ENCODE measurements at regions not wholly inside any gene's neighbourhood (a gene's known extent, or its start where the extent isn't known, plus 50 kb on each side); places are given as distances from the start of the nearest gene placed in this dataset.
"Not testable (repeated sequence)": the region's sequence is repeated elsewhere in the genome, so short reads cannot be mapped to it uniquely, and the experiment has no call there.

DNA sequence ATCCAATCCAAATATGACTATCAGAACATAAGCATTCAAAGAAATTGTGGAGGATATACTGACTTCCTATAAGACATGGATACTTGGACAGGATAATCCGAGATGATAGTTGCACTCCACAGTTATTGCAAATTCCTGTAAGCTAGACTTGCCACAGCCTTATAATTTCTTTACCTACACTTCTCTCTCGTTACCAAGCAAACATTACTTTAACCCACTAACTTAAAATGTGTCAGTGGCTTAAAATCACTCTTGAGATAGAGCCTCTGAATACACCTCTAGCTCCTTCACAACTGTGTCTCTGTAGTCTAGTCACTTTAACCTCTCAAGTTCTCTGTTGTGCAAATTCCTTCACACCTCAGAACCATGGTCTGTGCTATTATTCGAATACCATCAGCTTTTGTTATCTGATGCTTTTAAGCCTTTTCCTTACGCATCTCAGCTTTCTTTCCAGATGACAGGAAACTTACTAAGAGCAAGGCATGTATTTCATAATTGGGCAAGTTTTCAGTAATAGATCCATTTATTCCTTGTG, 474.9 kb upstream of the MIR17HG start:
- ATAC-seq = no peak
- DNase-seq = no peak

DNA sequence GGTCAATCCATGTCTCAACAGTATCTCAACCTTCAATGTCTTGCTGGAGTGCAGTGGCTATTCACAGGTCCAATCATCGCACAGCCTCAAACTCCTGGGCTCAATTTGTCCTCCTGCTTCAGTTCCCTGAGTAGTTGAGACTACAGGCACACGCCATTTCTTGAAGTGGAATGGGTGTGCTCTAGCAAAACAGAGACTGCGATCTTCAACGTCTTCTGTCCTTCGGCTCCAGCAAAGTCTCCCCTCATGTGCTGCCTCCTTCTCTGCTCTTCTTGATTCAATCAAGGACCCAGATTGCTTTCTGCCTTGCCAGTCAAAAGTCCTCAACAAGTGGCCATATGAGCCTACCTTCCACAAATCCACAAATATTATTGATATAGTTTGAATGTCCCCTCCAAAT, 466.7 kb upstream of the MIR17HG start:
- ATAC-seq (no peak), DNase-seq (no peak)

DNA sequence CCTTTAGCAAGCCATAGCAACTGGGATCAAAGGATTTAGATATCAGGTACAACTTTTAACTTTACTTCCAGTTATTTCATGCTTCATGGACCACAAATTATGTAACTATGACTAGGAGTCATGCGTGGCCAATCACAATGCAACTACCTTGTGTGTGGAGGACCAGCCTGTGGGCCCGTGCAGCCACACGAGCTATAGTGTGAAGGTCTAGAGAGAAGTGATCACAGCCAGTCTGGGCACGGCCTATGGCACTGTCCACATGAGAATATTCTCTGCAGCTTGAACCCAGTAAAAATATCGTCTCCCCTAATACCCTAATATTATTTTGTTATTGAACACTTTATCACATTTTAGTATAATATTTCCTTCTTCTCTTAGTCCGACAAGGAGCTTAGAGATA, 464.9 kb upstream of the MIR17HG start:
- DNase-seq = no peak
- no peak for ATAC-seq

DNA sequence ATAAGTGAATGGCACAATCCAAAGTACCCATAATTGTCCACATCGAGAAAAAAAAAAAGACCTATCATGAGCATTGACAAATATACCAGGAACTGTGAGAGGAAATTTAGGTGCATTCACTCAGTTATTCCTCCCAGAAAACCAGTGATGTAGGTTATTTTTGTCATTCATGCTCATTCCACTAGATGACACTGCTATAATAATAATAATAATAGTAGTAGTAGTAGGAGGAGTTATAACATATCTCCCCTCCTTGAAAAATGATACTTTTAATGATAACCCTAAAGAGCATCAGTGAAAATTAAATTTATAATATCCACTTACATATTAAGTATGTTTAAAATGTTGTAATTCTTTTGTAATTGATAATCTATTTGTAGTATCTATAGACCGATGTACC, 463.9 kb upstream of the MIR17HG start:
- DNase-seq (no peak), ATAC-seq (no peak)

GRCh38 chr13:90884066-90884465, 463.4 kb upstream of the MIR17HG start:
- DNase-seq (no peak), ATAC-seq (no peak)

GRCh38 chr13:90889906-90890834, 457.3 kb upstream of the MIR17HG start:
- ATAC-seq = no peak
- no peak for DNase-seq

DNA sequence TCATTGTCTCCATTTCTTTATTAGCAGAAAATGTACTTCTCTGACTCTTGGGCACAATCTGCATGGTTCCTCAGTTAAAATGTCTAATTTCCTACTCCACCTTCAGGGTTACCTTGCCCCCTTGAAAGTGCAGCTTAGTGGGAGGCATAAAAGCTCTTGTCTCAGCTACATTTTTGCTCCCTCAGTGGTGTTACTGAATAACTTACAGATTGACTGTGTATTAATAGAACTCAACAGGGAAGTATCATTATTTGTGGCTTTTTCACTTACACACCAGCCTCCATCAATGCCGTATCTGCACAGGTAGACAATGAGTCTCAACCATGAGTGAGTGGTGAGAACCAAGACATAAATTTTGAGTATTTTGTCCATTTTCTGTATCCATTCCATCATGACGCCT, 456.2 kb upstream of the MIR17HG start:
- no peak for ATAC-seq

DNA sequence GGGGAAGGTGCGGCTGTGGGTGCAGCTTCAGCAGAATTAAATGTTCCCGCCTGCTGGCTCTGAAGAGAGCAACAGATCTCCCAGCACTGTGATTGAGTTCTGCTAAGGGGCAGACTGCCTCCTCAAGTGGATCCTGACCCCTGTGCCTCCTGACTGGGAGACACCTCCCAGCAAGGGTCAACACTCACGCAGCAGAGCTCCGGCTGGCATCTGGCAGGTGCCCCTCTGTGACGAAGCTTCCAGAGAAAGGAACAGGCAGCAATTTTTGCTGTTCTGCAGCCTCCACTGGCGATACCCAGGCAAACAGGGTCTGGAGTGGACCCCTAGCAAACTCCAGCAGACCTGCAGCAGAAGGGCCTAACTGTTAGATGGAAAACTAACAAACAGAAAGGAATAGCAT, 454.3 kb upstream of the MIR17HG start:
- ATAC-seq, DNase-seq: not testable (repeated sequence)

More for the DNA sequence above, 456.2 kb upstream of the MIR17HG start:
- DNase-seq = no peak

- DNase-seq (no peak), ATAC-seq (no peak)
Observed at GRCh38 chr13:90896002-90896401, 451.5 kb upstream of the MIR17HG start.

DNA sequence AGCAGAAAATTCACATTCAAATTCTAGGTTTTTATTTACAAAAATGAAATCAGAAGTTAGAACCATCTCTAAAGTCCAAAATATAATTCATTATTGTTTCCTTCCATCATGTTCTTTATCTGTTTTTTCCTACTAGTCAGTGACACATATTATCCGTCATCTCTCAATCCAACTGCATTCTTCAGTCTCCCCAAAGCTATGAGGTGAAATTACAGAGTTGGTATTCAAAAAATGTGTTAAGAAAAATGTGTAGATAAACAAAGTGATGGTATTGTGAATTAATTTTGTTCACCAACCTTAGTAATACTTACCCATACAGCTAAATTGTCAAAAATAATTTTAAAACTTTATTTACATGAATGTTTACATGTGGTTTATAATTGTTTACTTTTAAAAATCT, 448.7 kb upstream of the MIR17HG start:
- ATAC-seq = no peak
- DNase-seq = no peak

- ATAC-seq (no peak), DNase-seq (no peak)
Observed at GRCh38 chr13:90899416-90899815, 448.1 kb upstream of the MIR17HG start.

GRCh38 chr13:90902255-90902654, 445.2 kb upstream of the MIR17HG start:
- no peak for ATAC-seq
- DNase-seq = no peak

GRCh38 chr13:90906554-90906953, 440.9 kb upstream of the MIR17HG start:
- DNase-seq = no peak
- no peak for ATAC-seq

DNA sequence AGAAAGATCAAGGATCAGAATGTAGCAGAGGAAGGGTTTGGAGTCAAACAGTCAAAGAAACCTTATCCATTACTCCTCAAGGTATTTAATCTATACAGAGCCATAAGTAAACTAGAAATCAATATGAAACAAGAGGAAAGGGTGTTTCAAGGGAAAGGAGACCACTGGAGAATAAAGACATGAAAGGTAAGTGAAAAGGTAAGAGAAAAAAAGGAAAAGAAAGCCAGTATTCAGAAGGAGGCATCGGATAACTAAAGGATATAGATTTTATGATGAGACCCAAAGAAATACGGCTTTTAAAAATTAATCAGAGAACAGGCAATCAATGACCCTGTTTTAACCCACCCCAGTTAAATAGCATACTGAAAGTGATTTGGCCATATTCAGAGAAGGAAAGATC, 438.7 kb upstream of the MIR17HG start:
- DNase-seq (no peak), ATAC-seq (no peak)

DNA sequence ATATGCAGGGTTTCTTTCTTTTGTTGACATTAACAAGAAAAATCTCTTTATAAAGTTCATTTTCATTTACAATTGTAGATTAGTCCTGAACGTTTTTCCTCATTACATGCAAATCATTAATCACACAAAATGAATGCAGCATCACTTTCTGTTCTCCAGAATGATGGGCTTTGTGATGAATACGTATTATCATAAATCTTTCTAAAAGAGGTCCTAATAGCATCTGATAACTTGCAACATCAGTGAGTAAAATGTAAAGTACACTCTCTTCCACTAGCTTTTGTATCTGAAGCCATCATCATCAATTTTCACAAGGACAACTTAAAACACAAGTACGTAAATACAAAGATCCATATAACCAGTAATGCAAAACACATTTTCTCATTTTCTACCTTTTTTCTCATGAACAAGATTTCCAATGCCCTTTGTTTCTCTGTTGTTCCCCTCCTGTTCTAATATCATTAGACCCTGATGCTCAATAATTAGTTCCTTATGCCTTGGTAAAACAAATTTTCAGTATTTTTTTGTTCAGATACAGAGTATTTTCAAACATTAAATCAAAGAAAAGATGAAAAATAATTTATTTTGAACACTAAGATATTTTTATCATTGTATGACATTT, 437.4 kb upstream of the MIR17HG start:
- ATAC-seq (no peak), DNase-seq (no peak)

DNA sequence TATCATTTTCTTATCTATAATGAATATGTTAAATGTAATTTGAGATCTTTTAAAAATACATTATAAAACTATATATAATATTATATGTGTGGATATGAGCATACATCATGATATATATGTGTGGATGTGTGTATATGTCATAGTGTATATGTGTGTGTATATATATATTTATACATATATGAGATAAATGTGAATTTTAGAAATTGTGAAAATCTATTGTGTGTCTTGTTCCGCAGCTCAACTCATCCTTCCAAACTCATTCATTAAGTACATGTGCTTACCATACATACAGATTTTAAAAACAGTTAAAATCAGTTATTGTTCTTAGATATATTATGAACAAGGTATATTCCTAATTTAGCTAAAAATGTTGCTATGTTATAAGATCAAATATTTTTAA, 435.2 kb upstream of the MIR17HG start:
- no peak for ATAC-seq

GRCh38 chr13:90918536-90918935, 429.0 kb upstream of the MIR17HG start:
- DNase-seq (no peak), ATAC-seq (no peak)

More for the DNA sequence above, 435.2 kb upstream of the MIR17HG start:
- DNase-seq = no peak

DNA sequence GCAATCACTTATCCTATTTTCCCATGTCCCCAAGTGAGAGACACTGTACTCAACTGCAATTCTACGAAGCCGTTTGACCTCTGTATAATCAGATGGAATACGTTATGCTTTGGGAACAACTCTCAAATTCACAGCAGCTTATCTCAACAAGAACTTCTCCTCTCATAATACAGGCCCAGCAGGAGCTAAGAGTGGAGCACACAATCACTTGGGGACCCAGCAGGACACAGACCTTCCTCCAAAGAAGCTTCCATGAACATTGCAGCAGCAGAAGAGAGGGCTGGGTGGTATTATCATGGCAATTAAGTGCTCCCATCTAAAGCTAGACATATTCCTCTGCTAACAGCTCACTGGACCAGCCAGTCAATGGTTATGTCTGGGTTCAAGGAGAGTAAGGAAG, 428.3 kb upstream of the MIR17HG start:
- ATAC-seq (no peak), DNase-seq (no peak)

DNA sequence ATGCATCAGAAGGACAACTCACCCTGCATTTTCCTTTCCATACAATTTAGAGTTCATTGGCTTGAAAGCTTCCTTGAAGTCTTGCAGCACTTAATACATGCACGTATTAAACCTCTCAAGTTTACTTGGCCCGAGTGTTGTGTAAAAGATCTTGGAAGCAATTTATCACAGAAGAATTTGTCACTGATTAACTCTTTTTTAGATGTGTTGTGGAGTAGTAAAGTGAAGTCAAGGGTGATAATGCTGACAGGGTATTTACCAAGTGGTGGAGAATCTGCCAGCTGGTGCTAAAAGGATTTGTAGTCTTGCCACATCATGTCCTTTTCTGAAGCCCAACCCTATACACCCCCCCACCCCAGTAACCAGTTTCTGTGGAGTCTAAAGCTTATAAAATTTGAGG, 421.0 kb upstream of the MIR17HG start:
- ATAC-seq = no peak
- no peak for DNase-seq

GRCh38 chr13:90928109-90928508, 419.4 kb upstream of the MIR17HG start:
- ATAC-seq (no peak), DNase-seq (no peak)

DNA sequence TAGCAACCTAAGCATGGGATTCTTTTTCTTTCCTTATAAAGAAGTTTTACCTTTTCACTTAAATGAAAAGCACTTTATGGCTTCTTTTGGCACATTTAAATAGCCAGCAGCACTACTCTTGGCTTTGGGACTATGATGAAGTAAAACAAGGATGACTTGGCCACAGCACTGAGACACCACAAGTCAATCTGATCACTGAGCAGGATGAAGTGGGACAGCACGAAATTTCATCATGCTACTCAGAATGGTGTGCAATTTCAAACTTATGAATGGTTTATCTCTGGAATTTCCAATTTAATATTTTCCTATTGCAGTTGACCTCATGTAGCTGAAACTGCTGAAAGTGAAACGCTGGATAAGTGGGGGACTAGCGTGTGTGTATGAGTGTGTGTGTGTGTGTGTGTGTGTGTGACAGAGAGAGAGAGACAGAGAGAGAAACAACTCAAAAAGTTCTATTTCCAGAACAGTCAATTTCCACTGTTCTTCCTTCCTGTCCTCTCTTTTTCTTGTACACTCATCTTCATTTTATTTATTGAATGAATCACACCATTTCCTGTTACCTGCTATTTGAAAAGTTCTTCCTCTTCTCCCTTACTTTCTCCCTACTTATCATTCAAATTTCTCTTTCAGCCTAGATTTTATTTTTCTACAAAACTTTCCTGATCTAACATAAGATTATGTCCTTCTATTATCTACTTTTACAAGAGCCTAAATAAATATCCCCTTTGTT, 414.2 kb upstream of the MIR17HG start:
- DNase-seq = no peak
- no peak for ATAC-seq

DNA sequence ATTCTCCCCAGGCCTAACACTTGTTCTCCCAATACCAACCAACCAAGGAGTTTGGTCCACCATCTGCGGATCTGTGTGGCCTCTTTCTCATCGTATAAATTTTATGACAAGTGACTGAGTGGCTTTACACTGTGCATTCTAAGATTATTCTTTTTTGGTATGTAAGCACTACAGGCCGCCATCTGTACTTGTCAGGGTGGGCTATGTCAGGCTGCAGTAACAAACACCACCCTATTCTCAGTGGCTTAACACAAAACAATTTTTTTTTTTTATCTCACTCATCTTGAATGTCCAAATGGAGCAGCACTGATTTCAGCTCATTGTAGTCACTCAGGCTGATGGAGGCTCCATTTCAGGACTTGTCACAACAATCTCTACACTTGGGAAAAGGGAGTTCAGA, 412.7 kb upstream of the MIR17HG start:
- ATAC-seq (no peak), DNase-seq (no peak)

- DNase-seq (no peak), ATAC-seq (no peak)
Observed at GRCh38 chr13:90938848-90939247, 408.6 kb upstream of the MIR17HG start.

Measured in stimulated activated naive CD8-positive, alpha-beta T cell treated with anti-CD3 and anti-CD28 coated beads, Interleukin-15, Interleukin-2, amounts not matched to agents 100 U/mL and 50 U/mL, for 24 hours (primary cell).